HEK293T (cell line): ENCODE measurements at regions not wholly inside any gene's neighbourhood (a gene's known extent, or its start where the extent isn't known, plus 50 kb on each side); places are given as distances from the start of the nearest gene placed in this dataset.

ENCODE experiments used
- BHLHE40 ChIP-seq: fragments of 450-650 bp; IDR thresholded peaks from 2 replicates; pipeline ENCODE4 v1.6.1; 2016; ENCODE audit warnings: mild to moderate bottlenecking, moderate library complexity, borderline replicate concordance
- ELF4 ChIP-seq: fragments of 450-650 bp; IDR thresholded peaks from 2 replicates; pipeline ENCODE4 v1.6.1; 2017; ENCODE audit warnings: antibody characterized with exemption
- FOXA1 ChIP-seq: fragments of 450-650 bp; IDR thresholded peaks from 2 replicates; pipeline ENCODE4 v1.6.1; 2016; ENCODE audit warnings: mild to moderate bottlenecking
- FOXK2 ChIP-seq: fragments of 450-650 bp; IDR thresholded peaks from 2 replicates; pipeline ENCODE4 v1.6.1; 2016; ENCODE audit warnings: mild to moderate bottlenecking
- FOXM1 ChIP-seq: fragments of 450-650 bp; IDR thresholded peaks from 2 replicates; pipeline ENCODE4 v1.6.1; 2017; ENCODE audit warnings: mild to moderate bottlenecking, borderline replicate concordance
- HDGF ChIP-seq: fragments of 450-650 bp; IDR thresholded peaks from 2 replicates; pipeline ENCODE4 v1.6.1; 2017; ENCODE audit warnings: antibody characterized with exemption, borderline replicate concordance
- L3MBTL2 ChIP-seq: fragments of 450-650 bp; conservative IDR thresholded peaks from 2 replicates; pipeline ENCODE4 v1.6.1; 2016; ENCODE audit warnings: mild to moderate bottlenecking
- LEF1 ChIP-seq: fragments of 450-650 bp; IDR thresholded peaks from 2 replicates; pipeline ENCODE4 v1.6.1; 2017; ENCODE audit warnings: mild to moderate bottlenecking, borderline replicate concordance
- NFRKB ChIP-seq: fragments of 450-650 bp; IDR thresholded peaks from 2 replicates; pipeline ENCODE4 v1.6.1; 2016; ENCODE audit warnings: mild to moderate bottlenecking, moderate library complexity
- PKNOX1 ChIP-seq: fragments of 450-650 bp; IDR thresholded peaks from 2 replicates; pipeline ENCODE4 v1.6.1; 2016
- SP1 ChIP-seq: fragments of 450-650 bp; IDR thresholded peaks from 2 replicates; pipeline ENCODE4 v1.6.1; 2017
- SUZ12 ChIP-seq: fragments of 450-650 bp; IDR thresholded peaks from 2 replicates; pipeline ENCODE4 v1.6.1; 2016; ENCODE audit warnings: mild to moderate bottlenecking
- TARDBP ChIP-seq: fragments of 450-650 bp; IDR thresholded peaks from 2 replicates; pipeline ENCODE4 v1.6.1; 2016
- ZNF384 ChIP-seq: fragments of 450-650 bp; IDR thresholded peaks from 2 replicates; pipeline ENCODE4 v1.6.1; 2016

DNA sequence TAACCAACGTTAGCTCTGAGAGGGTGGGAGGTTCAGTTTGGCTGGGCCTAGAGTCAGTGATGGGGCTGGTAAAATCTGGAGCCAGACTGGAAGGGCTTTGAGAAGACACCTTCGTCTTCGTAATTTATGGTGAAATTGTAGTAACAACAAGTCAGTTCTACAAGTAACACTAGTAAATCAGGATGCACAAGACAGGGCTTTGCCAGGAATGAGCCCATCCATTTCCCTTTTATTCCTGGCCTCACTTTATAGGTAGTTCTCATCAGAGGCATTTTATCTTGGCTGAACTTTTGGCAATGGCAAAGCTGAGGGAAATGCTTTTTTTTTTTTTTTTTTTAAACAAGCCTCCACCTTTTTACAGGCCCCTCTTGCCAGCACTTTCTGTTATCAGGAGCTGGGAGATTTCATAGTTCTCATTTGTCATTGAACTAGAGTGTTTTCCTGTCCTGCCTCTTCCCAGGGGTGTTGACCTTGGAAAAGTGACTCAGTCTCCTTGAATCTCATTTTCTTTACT lies 110.5 kb upstream of the KLF4 start:
- TF ChIP-seq SUZ12, result no peak
- TF ChIP-seq ELF4, result no peak
- no peak for TF ChIP-seq FOXM1
- no peak for TF ChIP-seq FOXA1
- TF ChIP-seq L3MBTL2, result no peak
- TF ChIP-seq FOXK2, result no peak
- no peak for TF ChIP-seq LEF1
- no peak for TF ChIP-seq SP1
- TF ChIP-seq PKNOX1, result no peak
- TF ChIP-seq NFRKB, result no peak
- TF ChIP-seq BHLHE40, result no peak
- TF ChIP-seq HDGF, result no peak
- no peak for TF ChIP-seq ZNF384
- no peak for TF ChIP-seq TARDBP
